Stimulated activated naive CD8-positive, alpha-beta T cell treated with anti-CD3 and anti-CD28 coated beads, Interleukin-15, amount 100 ng/mL, for 72 hours (primary cell): ENCODE measurements at regions not wholly inside any gene's neighbourhood (a gene's known extent, or its start where the extent isn't known, plus 50 kb on each side); places are given as distances from the start of the nearest gene placed in this dataset.

Source experiments
- ATAC-seq: fragments of 150-1000 bp; cut with Tn5 transposase; 2 replicates; pipeline ENCODE4 v1.10.0; 2021; ENCODE audit warnings: mild to moderate bottlenecking, moderate library complexity
- DNase-seq, 2 donors: peaks; one replicate each; pipeline ENCODE4 v3.0.0; 2021 to 2022
- H3K27ac Mint-ChIP-seq, 2 donors: one replicate each; pipeline ENCODE4 v1.8.0; 2022; ENCODE audit warnings: mild to moderate bottlenecking in 2 of 2, mixed read lengths in 2 of 2, moderate library complexity in 2 of 2
- H3K27me3 Mint-ChIP-seq: one replicate; pipeline ENCODE4 v1.8.0; 2022; ENCODE audit warnings: mixed read lengths
- H3K4me1 Mint-ChIP-seq: one replicate; pipeline ENCODE4 v1.8.0; 2022; ENCODE audit warnings: mild to moderate bottlenecking, mixed read lengths
- H3K4me3 Mint-ChIP-seq, 2 donors: one replicate each; pipeline ENCODE4 v1.8.0; 2022; ENCODE audit warnings: mild to moderate bottlenecking in 2 of 2, mixed read lengths in 2 of 2, moderate library complexity in 1 of 2
- H3K9me3 Mint-ChIP-seq, 2 donors: one replicate each; pipeline ENCODE4 v1.8.0; 2022; ENCODE audit warnings: mixed read lengths in 2 of 2

DNA sequence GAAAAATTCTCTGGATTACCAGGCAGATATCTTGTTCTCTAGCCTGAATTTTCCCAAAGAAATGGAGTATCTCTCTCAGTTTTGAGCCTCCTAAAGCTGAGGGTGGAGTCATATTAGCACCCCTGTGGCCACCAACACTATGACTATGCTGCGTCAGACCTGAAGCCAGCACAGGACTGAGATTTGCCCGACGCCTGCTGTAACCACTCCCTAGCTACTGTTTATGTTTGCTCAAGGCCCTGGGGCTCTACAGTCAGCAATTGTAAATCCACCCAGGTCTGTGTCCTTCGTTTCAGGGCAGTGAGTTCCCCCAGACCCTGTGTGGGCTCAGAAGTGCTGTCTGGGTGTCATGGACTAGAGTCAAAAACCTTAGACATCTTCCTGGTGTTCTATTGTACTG is 61.4 kb downstream of the ZXDA start:
- Mint-ChIP-seq H3K9me3 (peaks cover 11 to 45% of the 10 kb centered on the region in 2 donors), H3K27ac (no peak overlapping the region), H3K27me3 (no peaks in the 10 kb centered on the region), H3K4me3 (no peak overlapping the region), H3K4me1 (no peaks in the 10 kb centered on the region)
- DNase-seq (no peak), ATAC-seq (no peak)

DNA sequence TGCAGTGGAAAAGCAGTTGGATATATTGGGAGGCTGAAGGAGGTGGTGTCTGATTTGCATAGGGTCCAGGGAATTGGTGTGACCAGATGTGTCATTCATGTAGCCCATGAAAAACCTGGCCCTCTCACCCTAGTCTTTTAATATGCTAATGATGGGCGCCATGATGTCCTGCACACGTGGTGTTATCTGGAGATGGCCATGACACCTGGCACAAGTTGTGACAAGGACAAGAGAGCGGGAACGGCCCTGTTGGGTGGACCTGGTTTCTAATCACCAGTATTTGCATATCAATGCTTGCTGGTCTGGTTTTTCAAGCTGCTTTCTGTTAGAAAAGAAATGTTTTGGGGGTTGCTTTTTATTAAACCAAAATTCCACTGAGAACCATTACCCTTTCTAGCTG is 87.4 kb downstream of the ZXDA start:
- no peak for ATAC-seq
- Mint-ChIP-seq H3K27me3 (no peaks in the 10 kb centered on the region), H3K4me3 (no peak overlapping the region), H3K27ac (no peak overlapping the region), H3K9me3 (peaks cover 0 to 3% of the 10 kb centered on the region in 2 donors), H3K4me1 (peaks cover 6% of the 10 kb centered on the region)
- DNase-seq = no peak

DNA sequence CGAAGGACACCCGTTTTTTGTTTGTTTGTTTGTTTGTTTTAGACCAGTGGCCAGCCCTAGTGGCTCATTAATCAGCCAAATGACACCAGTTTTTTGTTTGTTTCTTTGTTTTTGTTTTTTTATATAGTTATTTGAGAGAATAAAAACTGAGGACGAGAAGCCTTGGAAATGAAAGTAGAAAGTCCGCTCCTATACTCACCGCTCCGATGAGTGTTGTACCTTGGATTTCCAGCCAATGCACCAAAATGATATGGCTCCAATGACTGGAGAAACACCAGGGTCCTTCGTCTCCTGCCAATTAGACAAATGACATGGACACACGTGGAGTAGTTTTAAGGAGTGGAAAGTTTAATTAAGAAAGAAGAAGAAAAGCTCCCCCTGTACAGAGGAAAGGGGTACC is 87.9 kb downstream of the ZXDA start:
- peaks cover 6% of the 10 kb centered on the region for H3K4me1 Mint-ChIP-seq
- H3K9me3 Mint-ChIP-seq = peaks cover 0 to 3% of the 10 kb centered on the region in 2 donors
- DNase-seq (no peak), ATAC-seq (no peak)
- no peak overlapping the region for H3K27ac Mint-ChIP-seq
- no peak overlapping the region for H3K4me3 Mint-ChIP-seq
- H3K27me3 Mint-ChIP-seq = no peaks in the 10 kb centered on the region

DNA sequence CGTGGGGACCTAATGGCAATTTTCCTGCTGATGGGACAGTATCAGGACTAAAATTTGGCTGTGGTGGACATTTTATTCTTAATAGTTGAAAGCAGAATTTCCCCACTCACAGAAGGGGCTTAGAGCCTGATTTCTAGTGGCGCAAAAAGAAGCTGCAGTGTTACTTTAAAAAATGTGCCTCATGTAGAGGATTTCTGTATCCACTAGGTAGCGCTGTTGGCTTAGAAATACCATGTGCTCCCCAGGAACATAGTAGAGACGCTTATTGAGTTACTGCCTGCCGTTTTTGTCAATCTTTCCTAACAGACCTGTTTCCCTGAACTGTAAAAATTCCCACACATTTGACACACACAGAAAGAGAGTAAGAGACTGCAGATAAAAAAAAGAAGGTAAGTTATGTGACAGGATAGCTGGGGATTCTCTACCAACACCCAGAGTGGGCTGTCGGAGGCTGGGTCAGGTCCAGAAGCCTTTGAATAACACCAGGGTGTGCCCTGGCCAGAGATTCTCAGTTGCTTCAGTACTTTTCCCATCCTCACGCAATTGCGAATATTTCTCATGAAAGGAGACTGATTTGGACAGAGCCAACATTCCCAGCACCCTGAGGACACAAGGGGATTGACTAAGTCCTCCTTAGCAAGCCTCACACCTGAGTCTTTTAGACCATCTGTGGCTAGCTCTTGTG is 88.4 kb downstream of the ZXDA start:
- H3K27ac Mint-ChIP-seq = no peak overlapping the region
- no peaks in the 10 kb centered on the region for H3K27me3 Mint-ChIP-seq
- H3K4me1 Mint-ChIP-seq = peaks cover 6% of the 10 kb centered on the region
- peak overlapping the region in 1 of 2 donors; percentile 9 for H3K4me3 Mint-ChIP-seq
- ATAC-seq (peak; percentile 54), DNase-seq (peak; percentile 11 to 13)
- no peaks in the 10 kb centered on the region for H3K9me3 Mint-ChIP-seq

DNA sequence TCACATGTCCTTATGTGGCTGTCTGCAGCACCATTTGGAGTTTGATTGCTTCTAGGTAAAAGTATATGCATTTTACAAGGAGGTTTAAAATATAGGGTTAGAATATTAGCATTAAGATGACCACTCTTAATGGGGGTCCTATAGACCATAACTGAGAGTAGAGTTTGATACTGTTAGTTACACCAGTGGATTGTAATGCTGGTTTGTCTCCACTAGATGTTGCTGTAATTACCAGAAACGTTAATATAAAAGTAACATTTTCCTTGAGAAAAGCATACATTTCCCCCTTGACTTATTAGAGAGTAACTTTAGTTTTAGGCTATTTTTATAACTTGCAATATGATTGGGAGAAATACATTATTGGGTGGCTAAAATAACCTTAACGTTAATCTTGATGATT is 93.0 kb downstream of the ZXDA start:
- Mint-ChIP-seq H3K4me1 (peaks cover 6% of the 10 kb centered on the region), H3K27me3 (no peaks in the 10 kb centered on the region), H3K9me3 (peaks cover 0 to 26% of the 10 kb centered on the region in 2 donors), H3K4me3 (no peak overlapping the region), H3K27ac (no peak overlapping the region)
- no peak for DNase-seq
- no peak for ATAC-seq

DNA sequence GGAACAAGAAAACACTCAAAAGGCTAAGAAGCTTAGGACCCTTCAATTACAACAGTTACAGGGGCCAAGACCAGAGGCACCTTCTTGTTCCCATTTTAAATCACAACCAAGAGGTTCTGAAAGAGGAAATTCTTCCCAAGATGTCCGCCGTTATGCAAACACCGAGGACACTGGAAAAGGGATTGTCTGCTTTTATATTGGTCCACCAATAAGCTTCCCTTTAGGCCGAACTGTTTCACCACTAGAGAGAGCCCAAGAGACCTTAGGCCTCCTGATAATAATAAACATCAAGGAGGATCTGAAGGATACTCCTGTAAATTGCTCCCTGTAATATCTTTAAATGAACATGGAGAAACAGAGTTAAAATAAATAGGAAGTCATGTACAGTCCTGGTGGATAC is 92.6 kb upstream of the NLRP2B start:
- no peak overlapping the region for H3K4me3 Mint-ChIP-seq
- no peak for DNase-seq
- H3K9me3 Mint-ChIP-seq = no peaks in the 10 kb centered on the region
- no peaks in the 10 kb centered on the region for H3K4me1 Mint-ChIP-seq
- H3K27me3 Mint-ChIP-seq = no peaks in the 10 kb centered on the region
- no peak for ATAC-seq
- H3K27ac Mint-ChIP-seq = no peak overlapping the region

DNA sequence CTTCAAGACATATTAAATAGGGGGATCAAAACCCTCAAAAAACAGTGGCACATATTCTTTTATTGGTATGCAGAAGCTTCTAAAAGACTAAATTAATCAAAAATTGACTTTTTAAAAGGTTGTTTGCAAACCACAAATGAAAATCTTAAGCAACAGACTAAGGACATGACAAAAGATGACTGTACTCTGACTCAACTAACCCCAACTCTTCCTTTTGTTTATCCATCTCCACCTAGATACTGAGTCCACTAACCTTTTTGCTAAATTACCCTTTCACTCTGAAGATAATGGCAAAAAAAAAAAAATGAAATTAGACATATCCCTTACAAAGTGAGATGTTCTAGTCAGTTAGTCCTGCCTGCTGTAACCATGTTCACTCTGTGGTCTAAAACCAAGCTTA is 91.6 kb upstream of the NLRP2B start:
- no peak for ATAC-seq
- Mint-ChIP-seq H3K27me3 (no peaks in the 10 kb centered on the region), H3K27ac (no peak overlapping the region), H3K4me1 (no peaks in the 10 kb centered on the region), H3K9me3 (no peaks in the 10 kb centered on the region), H3K4me3 (no peak overlapping the region)
- DNase-seq = no peak

DNA sequence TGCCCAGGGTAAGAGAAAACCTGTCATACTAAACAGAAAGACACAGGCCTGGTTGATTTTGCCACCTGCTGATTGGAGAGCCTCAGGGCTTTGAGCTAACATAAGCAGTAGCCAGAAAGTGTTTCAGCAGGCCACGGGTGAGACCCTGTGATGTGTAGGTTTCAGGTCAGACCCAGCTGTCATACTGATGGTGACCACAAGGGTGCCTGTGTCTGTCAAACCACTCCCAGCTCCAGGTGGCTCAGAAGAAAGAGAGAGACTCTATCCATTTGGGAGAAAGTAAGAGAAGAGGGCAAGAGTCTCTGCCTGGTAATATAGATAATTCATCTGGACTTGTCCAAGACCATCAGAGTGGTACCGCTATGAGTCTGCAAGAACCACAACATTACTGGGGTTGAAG is 72.8 kb upstream of the NLRP2B start:
- H3K9me3 Mint-ChIP-seq = peaks cover 5 to 6% of the 10 kb centered on the region in 2 donors
- H3K4me3 Mint-ChIP-seq = no peak overlapping the region
- DNase-seq = no peak
- no peak for ATAC-seq
- H3K27ac Mint-ChIP-seq = no peak overlapping the region
- no peaks in the 10 kb centered on the region for H3K27me3 Mint-ChIP-seq
- H3K4me1 Mint-ChIP-seq = no peaks in the 10 kb centered on the region

DNA sequence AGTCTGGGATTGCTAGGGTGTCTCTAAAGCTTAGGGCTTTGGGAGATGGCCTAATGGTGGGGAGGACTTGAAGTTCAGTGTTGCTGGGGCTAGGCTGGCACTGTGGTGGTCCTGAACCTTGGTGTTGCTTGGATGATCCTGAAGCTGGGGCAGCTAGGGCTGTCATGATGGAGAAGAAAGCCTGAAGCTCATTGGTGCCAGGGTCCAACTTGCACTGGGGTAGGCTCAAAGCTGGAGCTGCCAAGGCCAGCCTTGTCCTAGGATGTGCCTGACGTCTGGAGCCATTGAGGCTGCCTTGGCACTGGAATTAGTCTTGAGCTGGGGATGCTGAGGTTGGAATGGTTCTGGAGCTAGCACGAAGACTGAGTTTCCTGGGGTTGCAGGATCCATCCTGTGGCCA is 61.0 kb upstream of the NLRP2B start:
- Mint-ChIP-seq H3K4me3 (no peak overlapping the region), H3K27ac (no peak overlapping the region), H3K27me3 (no peaks in the 10 kb centered on the region), H3K4me1 (no peaks in the 10 kb centered on the region), H3K9me3 (peaks cover 0 to 4% of the 10 kb centered on the region in 2 donors)
- no peak for DNase-seq
- no peak for ATAC-seq

DNA sequence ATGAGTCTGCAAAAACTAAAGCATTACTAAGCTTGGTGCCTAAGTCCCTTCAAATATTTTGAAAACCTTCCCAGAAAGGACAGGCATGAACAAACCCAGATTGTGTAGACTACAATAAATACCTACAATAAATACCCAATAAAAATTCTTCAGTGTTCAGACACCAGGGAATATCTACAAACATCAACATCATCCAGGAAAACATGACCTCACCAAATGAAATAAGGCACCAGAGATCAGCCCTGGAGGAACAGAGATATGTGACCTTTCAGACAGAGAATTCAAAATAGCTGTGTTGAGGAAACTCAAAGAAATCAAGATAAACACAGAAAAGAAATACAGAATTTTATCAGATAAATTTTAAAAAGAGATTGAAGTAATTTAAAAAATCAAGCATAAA is 57.8 kb upstream of the NLRP2B start:
- no peaks in the 10 kb centered on the region for H3K4me1 Mint-ChIP-seq
- H3K4me3 Mint-ChIP-seq = no peak overlapping the region
- no peaks in the 10 kb centered on the region for H3K27me3 Mint-ChIP-seq
- DNase-seq = no peak
- no peaks in the 10 kb centered on the region for H3K9me3 Mint-ChIP-seq
- ATAC-seq = no peak
- H3K27ac Mint-ChIP-seq = no peak overlapping the region
